H1 (cell line): ENCODE measurements at regions not wholly inside any gene's neighbourhood (a gene's known extent, or its start where the extent isn't known, plus 50 kb on each side); places are given as distances from the start of the nearest gene placed in this dataset.

Experiments
- CTCF ChIA-PET: fragments of 300-600 bp; sonication (Branson Sonifier 250); formaldehyde crosslinking; loops from one replicate; lab custom pipeline; 2021; ENCODE audit not compliant: partially characterized antibody; lab: Charles Lee
- POLR2A ChIA-PET: fragments of 300-600 bp; sonication (Branson Sonifier 250); formaldehyde crosslinking; loops from one replicate; lab custom pipeline; 2021; ENCODE audit warnings: inconsistent platforms; ENCODE audit not compliant: partially characterized antibody; lab: Charles Lee
- DNase-seq, 2 experiments: peaks; one replicate each; pipeline versions ENCODE4 v3.0.0 to v3.0.0-alpha.2; 2010 to 2022; ENCODE audit warnings: low spot score in 2 of 2, low read depth in 1 of 2, mixed read lengths in 1 of 2
- FAIRE-seq: peaks from 2 replicates; lab custom pipeline; 2011; peaks lifted over from hg19 to GRCh38; lab: Jason Lieb, UNC
- H2AFZ ChIP-seq: 2 replicates; pipeline ENCODE4 v1.8.1; 2012; ENCODE audit warnings: low read length, inconsistent platforms
- H2AK5ac ChIP-seq: 2 replicates; pipeline ENCODE4 v1.6.1; 2013; ENCODE audit warnings: low read depth, low read length
- H2BK120ac ChIP-seq: replicated peaks from 2 replicates; pipeline ENCODE3; 2013; ENCODE audit warnings: low read depth, low read length, inconsistent platforms
- H2BK12ac ChIP-seq: 2 replicates; pipeline ENCODE4 v1.6.1; 2013; ENCODE audit warnings: low read depth, low read length
- H2BK15ac ChIP-seq: 2 replicates; pipeline ENCODE4 v1.6.1; 2013; ENCODE audit warnings: low read length
- H2BK20ac ChIP-seq: 2 replicates; pipeline ENCODE4 v1.6.1; 2013; ENCODE audit warnings: low read length
- H2BK5ac ChIP-seq: 2 replicates; pipeline ENCODE4 v1.6.1; 2013; ENCODE audit warnings: low read depth, low read length
- H3K14ac ChIP-seq: 2 replicates; pipeline ENCODE4 v1.6.1; 2013; ENCODE audit warnings: inconsistent platforms; ENCODE audit not compliant: insufficient read length
- H3K18ac ChIP-seq: 2 replicates; pipeline ENCODE4 v1.6.1; 2013; ENCODE audit warnings: low read length; ENCODE audit errors: extremely low read depth
- H3K23ac ChIP-seq: 2 replicates; pipeline ENCODE4 v1.6.1; 2013; ENCODE audit warnings: inconsistent platforms; ENCODE audit not compliant: insufficient read length
- H3K23me2 ChIP-seq: 2 replicates; pipeline ENCODE4 v1.6.1; 2013; ENCODE audit warnings: low read depth, low read length
- H3K27ac ChIP-seq: 2 replicates; pipeline ENCODE4 v1.6.1; 2011; ENCODE audit warnings: low read depth, low read length, inconsistent platforms
- H3K27me3 ChIP-seq, 4 experiments: replicated peaks in 1 of 4; 1 replicate in 1 of 4; 2 replicates in 3 of 4; pipeline versions ENCODE4 v1.6.1 to v1.8.1; 2011 to 2013; ENCODE audit warnings: low read length in 3 of 4, mild to moderate bottlenecking in 3 of 4, inconsistent platforms in 2 of 4, mixed read lengths in 2 of 4, moderate library complexity in 1 of 4; ENCODE audit not compliant: control insufficient read depth in 3 of 4, insufficient read depth in 3 of 4; ENCODE audit errors: extremely low read depth in 1 of 4
- H3K36me3 ChIP-seq, 4 experiments: 2 replicates each; pipeline versions ENCODE4 v1.6.1 to v1.8.1; 2011 to 2013; ENCODE audit warnings: mild to moderate bottlenecking in 4 of 4, low read length in 3 of 4, moderate library complexity in 2 of 4, control low read depth in 1 of 4, inconsistent platforms in 1 of 4; ENCODE audit not compliant: insufficient read depth in 4 of 4, control insufficient read depth in 2 of 4
- H3K4ac ChIP-seq: replicated peaks from 2 replicates; pipeline ENCODE3; 2013; ENCODE audit warnings: low read length, low read depth, mixed read lengths, inconsistent platforms; ENCODE audit not compliant: insufficient read length
- H3K4me1 ChIP-seq, 4 experiments: replicated peaks in 1 of 4; 1 replicate in 1 of 4; 2 replicates in 3 of 4; pipeline versions ENCODE4 v1.6.1 to v1.8.1; 2011 to 2013; ENCODE audit warnings: low read length in 3 of 4, inconsistent platforms in 2 of 4, mixed read lengths in 1 of 4; ENCODE audit not compliant: insufficient read depth in 4 of 4, control insufficient read depth in 3 of 4
- H3K4me2 ChIP-seq, 2 experiments: 2 replicates each; pipeline versions ENCODE4 v1.6.1 to v1.8.1; 2011 to 2013; ENCODE audit warnings: low read depth in 2 of 2, low read length in 2 of 2, control low read depth in 1 of 2, inconsistent platforms in 1 of 2, mild to moderate bottlenecking in 1 of 2; ENCODE audit not compliant: insufficient read depth in 1 of 2
- H3K4me3 ChIP-seq, 4 experiments: fragments of 200-600, 300-600 bp in 1 of 4; sonication (generic), shearing (Covaris generic), sonication (Bioruptor Twin) in 1 of 4; 2 replicates each; pipeline versions ENCODE4 v1.5.1 to v1.8.1; 2011 to 2016; ENCODE audit warnings: low read length in 4 of 4, low read depth in 3 of 4, control low read depth in 2 of 4, inconsistent platforms in 2 of 4, mild to moderate bottlenecking in 2 of 4, mixed read lengths in 1 of 4, moderate library complexity in 1 of 4; ENCODE audit not compliant: insufficient read depth in 2 of 4; ENCODE audit errors: extremely low read depth in 1 of 4
- H3K56ac ChIP-seq: replicated peaks from 2 replicates; pipeline ENCODE3; 2013; ENCODE audit warnings: low read depth, mild to moderate bottlenecking, mixed read lengths, low read length, inconsistent platforms; ENCODE audit not compliant: insufficient read length
- H3K79me1 ChIP-seq: 2 replicates; pipeline ENCODE4 v1.6.1; 2013; ENCODE audit warnings: low read depth, low read length, control low read depth
- H3K79me2 ChIP-seq, 2 experiments: 2 replicates each; pipeline versions ENCODE4 v1.6.1 to v1.8.1; 2012 to 2013; ENCODE audit warnings: low read length in 2 of 2, mild to moderate bottlenecking in 2 of 2, inconsistent platforms in 1 of 2; ENCODE audit not compliant: insufficient read depth in 2 of 2, control insufficient read depth in 1 of 2
- H3K9ac ChIP-seq, 4 experiments: replicated peaks in 1 of 4; 1 replicate in 1 of 4; 2 replicates in 3 of 4; pipeline versions ENCODE4 v1.6.1 to v1.8.1; 2011 to 2013; ENCODE audit warnings: low read depth in 3 of 4, low read length in 3 of 4, control low read depth in 2 of 4, mild to moderate bottlenecking in 2 of 4, moderate library complexity in 2 of 4, inconsistent platforms in 1 of 4; ENCODE audit errors: extremely low read depth in 1 of 4
- H3K9me3 ChIP-seq, 2 experiments: 2 replicates each; pipeline versions ENCODE4 v1.6.1 to v1.8.1; 2012 to 2013; ENCODE audit warnings: mild to moderate bottlenecking in 2 of 2, moderate library complexity in 2 of 2, control low read depth in 1 of 2, inconsistent platforms in 1 of 2, low read depth in 1 of 2, low read length in 1 of 2, mixed read lengths in 1 of 2; ENCODE audit not compliant: insufficient read depth in 2 of 2
- H4K20me1 ChIP-seq, 2 experiments: replicated peaks in 1 of 2; 2 replicates each; pipeline versions ENCODE3 to v1.8.1; 2011 to 2013; ENCODE audit warnings: inconsistent platforms in 2 of 2, low read length in 2 of 2, mild to moderate bottlenecking in 1 of 2; ENCODE audit not compliant: insufficient read depth in 2 of 2, control insufficient read depth in 1 of 2
- H4K5ac ChIP-seq: 2 replicates; pipeline ENCODE4 v1.6.1; 2013; ENCODE audit warnings: low read length, low read depth, mixed read lengths, inconsistent platforms; ENCODE audit not compliant: insufficient read length
- H4K8ac ChIP-seq: 2 replicates; pipeline ENCODE4 v1.8.0; 2013; ENCODE audit warnings: mild to moderate bottlenecking, moderate library complexity, low read length, inconsistent platforms; ENCODE audit not compliant: insufficient read depth; ENCODE audit errors: extremely low read depth
- H4K91ac ChIP-seq: replicated peaks from 2 replicates; pipeline ENCODE3; 2013; ENCODE audit warnings: low read length, mixed read lengths, inconsistent platforms; ENCODE audit not compliant: insufficient read length
- ASH2L ChIP-seq: fragments of 200-600, 300-600 bp; sonication (generic); IDR thresholded peaks from one replicate; pipeline ENCODE4 v1.7.1; 2017; ENCODE audit warnings: low read length
- CEBPB ChIP-seq: IDR thresholded peaks from 2 replicates; pipeline ENCODE4 v1.6.1; 2012; ENCODE audit warnings: low read depth, low read length
- CTBP2 ChIP-seq: IDR thresholded peaks from 2 replicates; pipeline ENCODE4 v1.7.0; 2011; ENCODE audit warnings: borderline replicate concordance, mild to moderate bottlenecking, moderate library complexity, mixed read lengths, low read length; ENCODE audit not compliant: insufficient read depth, insufficient read length
- EGR1 ChIP-seq: IDR thresholded peaks from 2 replicates; pipeline ENCODE4 v1.6.1; 2011; ENCODE audit warnings: low read depth, low read length, borderline replicate concordance
- JUND ChIP-seq: IDR thresholded peaks from 2 replicates; pipeline ENCODE4 v1.6.1; 2011; ENCODE audit warnings: mild to moderate bottlenecking, improper control_type of control experiment, low read length
- KDM4A ChIP-seq: IDR thresholded peaks from one replicate; pipeline ENCODE4 v1.7.1; 2012; ENCODE audit warnings: low read depth, mild to moderate bottlenecking, moderate library complexity, low read length, inconsistent platforms; ENCODE audit not compliant: severe bottlenecking
- NRF1 ChIP-seq: IDR thresholded peaks from 2 replicates; pipeline ENCODE4 v1.6.1; 2011; ENCODE audit warnings: mild to moderate bottlenecking, low read depth, low read length, improper control_type of control experiment
- RNF2 ChIP-seq: fragments of 200-900, 300-1000 bp; sonication (generic); IDR thresholded peaks from 2 replicates; pipeline ENCODE4 v1.7.1; 2016; ENCODE audit warnings: borderline replicate concordance, low read depth, mild to moderate bottlenecking, antibody characterized with exemption, low read length; ENCODE audit not compliant: poor library complexity, severe bottlenecking; ENCODE audit errors: missing control alignments
- RXRA ChIP-seq: IDR thresholded peaks from 2 replicates; pipeline ENCODE4 v1.6.1; 2011; ENCODE audit warnings: low read depth, mild to moderate bottlenecking, low read length, moderate library complexity; ENCODE audit not compliant: insufficient read depth
- SP1 ChIP-seq: IDR thresholded peaks from 2 replicates; pipeline ENCODE4 v1.6.1; 2011; ENCODE audit warnings: low read depth, low read length
- TCF12 ChIP-seq: IDR thresholded peaks from 2 replicates; pipeline ENCODE4 v1.6.1; 2011; ENCODE audit warnings: low read depth, mild to moderate bottlenecking, low read length
- WGBS, 2 experiments: shearing (Covaris generic) in 1 of 2; methylation state at CpG; one replicate each; pipeline versions ENCODE4 v1.1.6 to v1.1.7; 2013 to 2015; ENCODE audit warnings: low lambda C conversion rate in 2 of 2, mixed read lengths in 2 of 2, inconsistent platforms in 1 of 2, low coverage in 1 of 2, missing lambda C conversion rate in 1 of 2; ENCODE audit not compliant: insufficient replicate concordance in 2 of 2, insufficient coverage in 1 of 2, insufficient read length in 1 of 2; ENCODE audit errors: extremely low coverage in 1 of 2, missing lambda C conversion rate in 1 of 2; 5-methylcytosine and 5-hydroxymethylcytosine counted together
- TF ChIP-seq, protein P1 (sequence below): IDR thresholded peaks from 2 replicates; pipeline ENCODE4 v1.6.1; 2012; ENCODE audit warnings: inconsistent platforms

DNA sequence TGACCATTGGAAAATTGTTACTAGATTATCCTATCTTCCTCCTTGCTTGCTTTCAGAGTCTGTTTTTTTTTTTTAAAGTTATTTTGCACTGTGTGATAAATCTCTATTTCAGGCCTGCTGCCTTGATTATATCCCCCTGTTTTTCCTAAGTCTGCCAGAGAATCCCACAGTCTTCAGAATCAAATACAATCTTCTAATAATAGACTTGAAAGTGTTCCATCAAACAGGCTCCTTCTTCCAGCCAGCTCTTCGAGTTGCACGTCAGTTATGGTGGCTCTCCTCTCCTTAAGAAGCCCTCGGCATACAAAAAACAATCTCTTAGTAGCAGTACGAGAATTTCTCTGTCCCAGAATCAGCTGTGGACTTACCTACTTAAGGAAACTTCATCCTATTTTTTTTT lies 92.9 kb upstream of the NOX3 start:
- Histone ChIP-seq H2BK5ac (no peak overlapping the region), H2BK20ac (no peak overlapping the region), H2BK12ac (no peak overlapping the region), H3K79me2 (no peaks in the 10 kb centered on the region), H4K20me1 (no peaks in the 10 kb centered on the region), H3K23ac (no peak overlapping the region), H3K27me3 (no peaks in the 10 kb centered on the region), H2AK5ac (no peak overlapping the region), H3K14ac (no peak overlapping the region), H3K36me3 (no peaks in the 10 kb centered on the region), H3K79me1 (no peaks in the 10 kb centered on the region), H4K8ac (no peak overlapping the region), H3K27ac (no peak overlapping the region), H3K18ac (no peak overlapping the region), H3K4ac (no peak overlapping the region), H3K9me3 (no peaks in the 10 kb centered on the region), H3K4me1 (no peaks in the 10 kb centered on the region), H2BK120ac (no peak overlapping the region), H3K4me2 (no peak overlapping the region), H2BK15ac (no peak overlapping the region), H4K5ac (no peak overlapping the region), H3K23me2 (no peaks in the 10 kb centered on the region), H3K56ac (no peak overlapping the region), H2AFZ (peak overlapping the region; percentile 8; the same call in 1 of the 2 replicates), H4K91ac (no peak overlapping the region)
- CTCF ChIA-PET: interaction anchor here (1.0 kb wide), 1 partner anchor 32 kb away, joined by 3 read pairs; no protein-coding TSS in a partner anchor
- FAIRE-seq: no peak
- WGBS, 2 experiments: 79% methylated on average over 4 of the region's 4 CpGs; no CpG with 5 or more reads in 1 of the 2 experiments
- POLR2A ChIA-PET: no interaction called here
- TF ChIP-seq SP1 (no peak), KDM4A (no peak), EGR1 (no peak), NRF1 (no peak), CTBP2 (no peak), RNF2 (no peak), RXRA (no peak), ASH2L (no peak), JUND (no peak), TCF12 (no peak), CEBPB (no peak)
- TF ChIP-seq, protein P1, sequence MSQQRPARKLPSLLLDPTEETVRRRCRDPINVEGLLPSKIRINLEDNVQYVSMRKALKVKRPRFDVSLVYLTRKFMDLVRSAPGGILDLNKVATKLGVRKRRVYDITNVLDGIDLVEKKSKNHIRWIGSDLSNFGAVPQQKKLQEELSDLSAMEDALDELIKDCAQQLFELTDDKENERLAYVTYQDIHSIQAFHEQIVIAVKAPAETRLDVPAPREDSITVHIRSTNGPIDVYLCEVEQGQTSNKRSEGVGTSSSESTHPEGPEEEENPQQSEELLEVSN: no peak
- TF ChIP-seq, all 59 proteins: peak for 0
- H3K9ac ChIP-seq: no peak overlapping the region
- no peak overlapping the region for H3K4me3 ChIP-seq
- DNase-seq: no peak
